Upper lobe of left lung (tissue), 6 donors: ENCODE measurements at regions not wholly inside any gene's neighbourhood (a gene's known extent, or its start where the extent isn't known, plus 50 kb on each side); places are given as distances from the start of the nearest gene placed in this dataset.

Experiments used
- ATAC-seq, 2 donors: fragments of 200-7000 bp; cut with Tn5 transposase; one replicate each; pipeline ENCODE4 v1.9.1; 2022; ENCODE audit warnings: mild to moderate bottlenecking in 2 of 2, moderate library complexity in 2 of 2; ENCODE audit not compliant: low FRiP score in 2 of 2
- DNase-seq, 2 donors: peaks; one replicate each; pipeline ENCODE4 v3.0.0-alpha.2; 2019 to 2020
- H3K27ac ChIP-seq, 4 donors: fragments of 200-600 bp; sonication (generic); one replicate each; pipeline ENCODE4 v1.5.1; 2016 to 2019
- H3K27me3 ChIP-seq, 4 donors: fragments of 200-600 bp; sonication (generic); one replicate each; pipeline ENCODE4 v1.5.1; 2017 to 2019
- H3K36me3 ChIP-seq, 4 donors: fragments of 200-600 bp; sonication (generic); one replicate each; pipeline ENCODE4 v1.5.1; 2016 to 2019
- H3K4me1 ChIP-seq, 4 donors: fragments of 200-600 bp; sonication (generic); one replicate each; pipeline ENCODE4 v1.5.1; 2018 to 2019
- H3K4me3 ChIP-seq, 4 donors: fragments of 200-600 bp; sonication (generic); one replicate each; pipeline ENCODE4 v1.5.1; 2017 to 2019; ENCODE audit warnings: mild to moderate bottlenecking in 2 of 4, moderate library complexity in 1 of 4
- H3K9me3 ChIP-seq, 4 donors: fragments of 200-600 bp; sonication (generic); one replicate each; pipeline ENCODE4 v1.5.1; 2018 to 2019
- EP300 ChIP-seq, 4 donors: sonication (generic); formaldehyde crosslinking; IDR thresholded peaks; one replicate each; pipeline ENCODE4 v1.5.1; 2017; ENCODE audit warnings: antibody characterized with exemption in 4 of 4, control low read depth in 2 of 4
- POLR2A ChIP-seq, 4 donors: fragments of 450-650 bp; IDR thresholded peaks; one replicate each; pipeline ENCODE4 v1.5.1; 2016 to 2017; ENCODE audit warnings: antibody characterized with exemption in 4 of 4, mild to moderate bottlenecking in 2 of 4
- POLR2AphosphoS5 ChIP-seq, 2 donors: sonication (generic); formaldehyde crosslinking; IDR thresholded peaks; one replicate each; pipeline ENCODE4 v1.5.1; 2017; ENCODE audit warnings: antibody characterized with exemption in 2 of 2
- WGBS, 2 donors: methylation state at CpG; one replicate each; pipeline ENCODE4 v1.1.5; 2017 to 2018; 5-methylcytosine and 5-hydroxymethylcytosine counted together
- TF ChIP-seq, protein P1 (sequence below), 6 experiments: fragments of 450-650 bp in 4 of 6; fragments of 200-600 bp in 2 of 6; sonication (generic) in 2 of 6; IDR thresholded peaks; one replicate each; pipeline ENCODE4 v1.5.1; 2016 to 2019; ENCODE audit warnings: antibody characterized with exemption in 6 of 6
- donor health status: DM: no; HTN: no; CAD: no; lungs with moderate emphysema.
- donor health status: DM: no; HTN: yes; CAD: no; lungs with severe emphysema.

DNA sequence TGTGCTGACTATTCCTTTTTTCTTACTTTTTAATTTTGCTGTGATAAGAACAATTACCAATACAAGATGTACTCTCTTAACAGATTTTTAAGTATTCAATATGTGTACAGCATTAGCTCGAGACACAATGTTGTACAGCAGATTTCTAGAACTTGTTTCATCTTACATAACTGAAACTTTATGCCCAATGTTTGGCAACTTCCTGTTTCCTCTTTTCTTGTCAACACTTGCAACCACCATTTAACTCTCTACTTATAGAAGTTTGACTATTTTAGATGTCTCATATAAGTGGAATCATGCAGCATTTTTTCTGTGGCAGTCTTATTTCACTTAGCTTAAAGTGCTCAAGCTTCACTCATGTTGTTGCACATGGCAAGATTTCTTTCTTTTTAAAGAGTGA, 1426.8 kb downstream of the SLITRK5 start:
- Histone ChIP-seq H3K9me3 (no peaks in the 10 kb centered on the region), H3K36me3 (no peaks in the 10 kb centered on the region), H3K27ac (no peak overlapping the region), H3K4me1 (no peaks in the 10 kb centered on the region), H3K4me3 (no peak overlapping the region), H3K27me3 (no peaks in the 10 kb centered on the region)
- TF ChIP-seq EP300 (IDR thresholded peaks at IDR 0.05) (no peak), POLR2A (IDR thresholded peaks at IDR 0.05) (no peak), POLR2AphosphoS5 (IDR thresholded peaks at IDR 0.05) (no peak)
- TF ChIP-seq, protein P1, sequence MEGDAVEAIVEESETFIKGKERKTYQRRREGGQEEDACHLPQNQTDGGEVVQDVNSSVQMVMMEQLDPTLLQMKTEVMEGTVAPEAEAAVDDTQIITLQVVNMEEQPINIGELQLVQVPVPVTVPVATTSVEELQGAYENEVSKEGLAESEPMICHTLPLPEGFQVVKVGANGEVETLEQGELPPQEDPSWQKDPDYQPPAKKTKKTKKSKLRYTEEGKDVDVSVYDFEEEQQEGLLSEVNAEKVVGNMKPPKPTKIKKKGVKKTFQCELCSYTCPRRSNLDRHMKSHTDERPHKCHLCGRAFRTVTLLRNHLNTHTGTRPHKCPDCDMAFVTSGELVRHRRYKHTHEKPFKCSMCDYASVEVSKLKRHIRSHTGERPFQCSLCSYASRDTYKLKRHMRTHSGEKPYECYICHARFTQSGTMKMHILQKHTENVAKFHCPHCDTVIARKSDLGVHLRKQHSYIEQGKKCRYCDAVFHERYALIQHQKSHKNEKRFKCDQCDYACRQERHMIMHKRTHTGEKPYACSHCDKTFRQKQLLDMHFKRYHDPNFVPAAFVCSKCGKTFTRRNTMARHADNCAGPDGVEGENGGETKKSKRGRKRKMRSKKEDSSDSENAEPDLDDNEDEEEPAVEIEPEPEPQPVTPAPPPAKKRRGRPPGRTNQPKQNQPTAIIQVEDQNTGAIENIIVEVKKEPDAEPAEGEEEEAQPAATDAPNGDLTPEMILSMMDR (IDR thresholded peaks at IDR 0.05): no peak
- WGBS, 2 donors: 62 to 69% methylated on average over 1 of the region's 1 CpG
- ATAC-seq (no peak), DNase-seq (no peak)

DNA sequence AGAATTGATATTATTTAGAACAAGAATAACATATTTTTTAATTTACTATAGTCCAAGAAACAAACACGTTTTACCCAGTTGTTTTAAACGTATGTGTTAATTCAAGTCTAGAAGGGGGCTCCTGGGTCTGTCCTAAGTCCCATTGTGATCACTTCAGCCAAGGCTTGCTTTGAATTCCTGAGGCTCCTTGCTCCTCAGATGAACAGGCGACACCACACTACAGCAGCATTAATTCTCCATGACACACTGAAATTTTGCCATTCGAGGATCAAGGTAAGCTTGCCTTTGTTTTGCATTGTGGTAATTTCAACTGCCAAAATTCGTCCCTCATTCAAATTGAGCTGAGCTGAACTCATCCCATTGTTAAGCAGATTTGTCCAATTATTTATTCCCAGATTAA, 1442.6 kb downstream of the SLITRK5 start:
- no peaks in the 10 kb centered on the region for H3K36me3 ChIP-seq
- ATAC-seq: no peak
- no peak for DNase-seq
- 58 to 71% methylated on average over 5 of the region's 5 CpGs for WGBS, 2 donors
- no peak overlapping the region for H3K27ac ChIP-seq
- no peaks in the 10 kb centered on the region for H3K9me3 ChIP-seq
- H3K4me3 ChIP-seq: no peak overlapping the region
- H3K27me3 ChIP-seq: no peaks in the 10 kb centered on the region
- H3K4me1 ChIP-seq: no peaks in the 10 kb centered on the region
- no peak for TF ChIP-seq POLR2AphosphoS5 (IDR thresholded peaks at IDR 0.05)
- TF ChIP-seq EP300 (IDR thresholded peaks at IDR 0.05): no peak
- no peak for TF ChIP-seq POLR2A (IDR thresholded peaks at IDR 0.05)
- TF ChIP-seq, protein P1 (IDR thresholded peaks at IDR 0.05): no peak

DNA sequence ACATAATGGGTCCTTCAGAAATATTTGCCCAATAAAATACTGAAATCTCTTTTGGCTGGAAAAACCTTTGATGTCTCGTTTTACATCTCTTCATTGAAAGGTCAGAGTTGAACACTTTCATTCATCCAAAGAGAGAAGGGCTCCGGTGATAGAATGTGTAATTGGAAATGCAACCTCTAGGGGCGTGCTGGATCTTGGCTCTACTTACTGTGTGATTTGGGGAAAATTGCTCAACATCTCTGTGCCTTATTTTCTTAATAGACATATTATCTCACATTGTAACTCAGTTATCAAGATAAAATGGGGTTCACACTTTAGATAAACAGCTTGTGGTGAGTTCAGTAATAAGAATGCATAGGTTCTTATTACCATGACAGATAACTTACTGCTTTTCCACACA, 1444.1 kb downstream of the SLITRK5 start:
- no peak overlapping the region for H3K27ac ChIP-seq
- WGBS, 2 donors: 80 to 84% methylated on average over 3 of the region's 3 CpGs
- TF ChIP-seq POLR2A (IDR thresholded peaks at IDR 0.05) (no peak), EP300 (IDR thresholded peaks at IDR 0.05) (no peak), POLR2AphosphoS5 (IDR thresholded peaks at IDR 0.05) (no peak)
- TF ChIP-seq, protein P1 (IDR thresholded peaks at IDR 0.05): no peak
- H3K36me3 ChIP-seq: no peaks in the 10 kb centered on the region
- DNase-seq (no peak), ATAC-seq (no peak)
- H3K4me3 ChIP-seq: no peak overlapping the region
- H3K9me3 ChIP-seq: peaks cover 0 to 3% (median 0%) of the 10 kb centered on the region in 4 donors
- H3K4me1 ChIP-seq: no peaks in the 10 kb centered on the region
- H3K27me3 ChIP-seq: no peaks in the 10 kb centered on the region

DNA sequence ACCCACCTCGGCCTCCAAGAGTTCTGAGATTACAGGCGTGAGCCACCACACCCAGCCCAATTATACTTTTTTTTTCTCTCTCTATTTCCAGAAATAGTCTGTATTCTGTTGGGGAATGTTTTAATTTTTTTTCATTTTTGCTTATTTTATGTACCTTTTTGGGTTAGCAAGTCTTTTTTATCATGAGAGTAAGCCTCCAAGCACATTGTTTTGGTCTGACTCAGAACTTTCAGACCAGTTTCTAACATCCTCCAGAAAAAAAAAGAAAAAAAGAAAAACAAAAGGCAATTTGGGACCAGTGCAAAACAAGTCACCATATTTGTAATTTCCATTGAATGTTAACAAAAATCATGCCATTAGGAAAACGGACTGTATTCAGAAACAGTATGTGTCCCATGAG, 1465.5 kb downstream of the SLITRK5 start:
- ATAC-seq: no peak
- TF ChIP-seq EP300 (IDR thresholded peaks at IDR 0.05) (no peak), POLR2AphosphoS5 (IDR thresholded peaks at IDR 0.05) (no peak), POLR2A (IDR thresholded peaks at IDR 0.05) (no peak)
- TF ChIP-seq, protein P1 (IDR thresholded peaks at IDR 0.05): no peak
- Histone ChIP-seq H3K27ac (no peak overlapping the region), H3K36me3 (no peaks in the 10 kb centered on the region), H3K4me1 (no peaks in the 10 kb centered on the region), H3K9me3 (no peaks in the 10 kb centered on the region), H3K4me3 (no peak overlapping the region), H3K27me3 (no peaks in the 10 kb centered on the region)
- 62 to 65% methylated on average over 3 of the region's 3 CpGs for WGBS, 2 donors
- DNase-seq: no peak

DNA sequence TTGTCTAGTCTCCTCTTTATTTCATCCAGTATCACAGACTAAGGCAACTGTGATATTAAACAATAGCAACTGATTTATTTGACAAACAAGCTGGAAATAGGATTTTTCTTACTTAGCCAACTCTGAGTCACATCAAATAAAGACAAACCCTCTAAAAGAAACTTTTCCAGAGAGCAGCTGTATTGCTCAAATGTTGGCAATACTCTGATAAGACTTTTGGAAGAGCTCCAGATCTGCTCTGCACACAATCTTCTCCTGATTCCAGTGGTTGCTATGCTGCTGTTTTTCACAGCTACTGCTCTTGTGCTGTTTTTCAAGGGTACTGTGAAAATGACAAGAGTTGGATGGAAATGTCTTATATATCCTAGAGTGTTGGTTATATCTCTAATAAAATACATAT, 1479.2 kb downstream of the SLITRK5 start:
- ATAC-seq (no peak), DNase-seq (no peak)
- TF ChIP-seq POLR2A (IDR thresholded peaks at IDR 0.05): no peak
- TF ChIP-seq EP300 (IDR thresholded peaks at IDR 0.05): no peak
- TF ChIP-seq POLR2AphosphoS5 (IDR thresholded peaks at IDR 0.05): no peak
- TF ChIP-seq, protein P1 (IDR thresholded peaks at IDR 0.05): no peak

More for the DNA sequence above, 1479.2 kb downstream of the SLITRK5 start:
- Histone ChIP-seq H3K9me3 (no peaks in the 10 kb centered on the region), H3K36me3 (no peaks in the 10 kb centered on the region), H3K4me3 (no peak overlapping the region), H3K27me3 (no peaks in the 10 kb centered on the region), H3K27ac (no peak overlapping the region), H3K4me1 (no peaks in the 10 kb centered on the region)
